H1 (cell line): ENCODE measurements at regions not wholly inside any gene's neighbourhood (a gene's known extent, or its start where the extent isn't known, plus 50 kb on each side); places are given as distances from the start of the nearest gene placed in this dataset.

Experiments used
- CTCF ChIA-PET: fragments of 300-600 bp; sonication (Branson Sonifier 250); formaldehyde crosslinking; loops from one replicate; lab custom pipeline; 2021; ENCODE audit not compliant: partially characterized antibody; lab: Charles Lee
- POLR2A ChIA-PET: fragments of 300-600 bp; sonication (Branson Sonifier 250); formaldehyde crosslinking; loops from one replicate; lab custom pipeline; 2021; ENCODE audit warnings: inconsistent platforms; ENCODE audit not compliant: partially characterized antibody; lab: Charles Lee
- DNase-seq, 2 experiments: peaks; one replicate each; pipeline versions ENCODE4 v3.0.0 to v3.0.0-alpha.2; 2010 to 2022; ENCODE audit warnings: low spot score in 2 of 2, low read depth in 1 of 2, mixed read lengths in 1 of 2
- FAIRE-seq: peaks from 2 replicates; lab custom pipeline; 2011; peaks lifted over from hg19 to GRCh38; lab: Jason Lieb, UNC
- H2AFZ ChIP-seq: 2 replicates; pipeline ENCODE4 v1.8.1; 2012; ENCODE audit warnings: low read length, inconsistent platforms
- H2AK5ac ChIP-seq: 2 replicates; pipeline ENCODE4 v1.6.1; 2013; ENCODE audit warnings: low read depth, low read length
- H2BK120ac ChIP-seq: replicated peaks from 2 replicates; pipeline ENCODE3; 2013; ENCODE audit warnings: low read depth, low read length, inconsistent platforms
- H2BK12ac ChIP-seq: 2 replicates; pipeline ENCODE4 v1.6.1; 2013; ENCODE audit warnings: low read depth, low read length
- H2BK15ac ChIP-seq: 2 replicates; pipeline ENCODE4 v1.6.1; 2013; ENCODE audit warnings: low read length
- H2BK20ac ChIP-seq: 2 replicates; pipeline ENCODE4 v1.6.1; 2013; ENCODE audit warnings: low read length
- H2BK5ac ChIP-seq: 2 replicates; pipeline ENCODE4 v1.6.1; 2013; ENCODE audit warnings: low read depth, low read length
- H3K14ac ChIP-seq: 2 replicates; pipeline ENCODE4 v1.6.1; 2013; ENCODE audit warnings: inconsistent platforms; ENCODE audit not compliant: insufficient read length
- H3K18ac ChIP-seq: 2 replicates; pipeline ENCODE4 v1.6.1; 2013; ENCODE audit warnings: low read length; ENCODE audit errors: extremely low read depth
- H3K23ac ChIP-seq: 2 replicates; pipeline ENCODE4 v1.6.1; 2013; ENCODE audit warnings: inconsistent platforms; ENCODE audit not compliant: insufficient read length
- H3K23me2 ChIP-seq: 2 replicates; pipeline ENCODE4 v1.6.1; 2013; ENCODE audit warnings: low read depth, low read length
- H3K27ac ChIP-seq: 2 replicates; pipeline ENCODE4 v1.6.1; 2011; ENCODE audit warnings: low read depth, low read length, inconsistent platforms
- H3K27me3 ChIP-seq, 4 experiments: replicated peaks in 1 of 4; 1 replicate in 1 of 4; 2 replicates in 3 of 4; pipeline versions ENCODE4 v1.6.1 to v1.8.1; 2011 to 2013; ENCODE audit warnings: low read length in 3 of 4, mild to moderate bottlenecking in 3 of 4, inconsistent platforms in 2 of 4, mixed read lengths in 2 of 4, moderate library complexity in 1 of 4; ENCODE audit not compliant: control insufficient read depth in 3 of 4, insufficient read depth in 3 of 4; ENCODE audit errors: extremely low read depth in 1 of 4
- H3K36me3 ChIP-seq, 4 experiments: 2 replicates each; pipeline versions ENCODE4 v1.6.1 to v1.8.1; 2011 to 2013; ENCODE audit warnings: mild to moderate bottlenecking in 4 of 4, low read length in 3 of 4, moderate library complexity in 2 of 4, control low read depth in 1 of 4, inconsistent platforms in 1 of 4; ENCODE audit not compliant: insufficient read depth in 4 of 4, control insufficient read depth in 2 of 4
- H3K4ac ChIP-seq: replicated peaks from 2 replicates; pipeline ENCODE3; 2013; ENCODE audit warnings: low read length, low read depth, mixed read lengths, inconsistent platforms; ENCODE audit not compliant: insufficient read length
- H3K4me1 ChIP-seq, 4 experiments: replicated peaks in 1 of 4; 1 replicate in 1 of 4; 2 replicates in 3 of 4; pipeline versions ENCODE4 v1.6.1 to v1.8.1; 2011 to 2013; ENCODE audit warnings: low read length in 3 of 4, inconsistent platforms in 2 of 4, mixed read lengths in 1 of 4; ENCODE audit not compliant: insufficient read depth in 4 of 4, control insufficient read depth in 3 of 4
- H3K4me2 ChIP-seq, 2 experiments: 2 replicates each; pipeline versions ENCODE4 v1.6.1 to v1.8.1; 2011 to 2013; ENCODE audit warnings: low read depth in 2 of 2, low read length in 2 of 2, control low read depth in 1 of 2, inconsistent platforms in 1 of 2, mild to moderate bottlenecking in 1 of 2; ENCODE audit not compliant: insufficient read depth in 1 of 2
- H3K4me3 ChIP-seq, 4 experiments: fragments of 200-600, 300-600 bp in 1 of 4; sonication (generic), shearing (Covaris generic), sonication (Bioruptor Twin) in 1 of 4; 2 replicates each; pipeline versions ENCODE4 v1.5.1 to v1.8.1; 2011 to 2016; ENCODE audit warnings: low read length in 4 of 4, low read depth in 3 of 4, control low read depth in 2 of 4, inconsistent platforms in 2 of 4, mild to moderate bottlenecking in 2 of 4, mixed read lengths in 1 of 4, moderate library complexity in 1 of 4; ENCODE audit not compliant: insufficient read depth in 2 of 4; ENCODE audit errors: extremely low read depth in 1 of 4
- H3K56ac ChIP-seq: replicated peaks from 2 replicates; pipeline ENCODE3; 2013; ENCODE audit warnings: low read depth, mild to moderate bottlenecking, mixed read lengths, low read length, inconsistent platforms; ENCODE audit not compliant: insufficient read length
- H3K79me1 ChIP-seq: 2 replicates; pipeline ENCODE4 v1.6.1; 2013; ENCODE audit warnings: low read depth, low read length, control low read depth
- H3K79me2 ChIP-seq, 2 experiments: 2 replicates each; pipeline versions ENCODE4 v1.6.1 to v1.8.1; 2012 to 2013; ENCODE audit warnings: low read length in 2 of 2, mild to moderate bottlenecking in 2 of 2, inconsistent platforms in 1 of 2; ENCODE audit not compliant: insufficient read depth in 2 of 2, control insufficient read depth in 1 of 2
- H3K9ac ChIP-seq, 4 experiments: replicated peaks in 1 of 4; 1 replicate in 1 of 4; 2 replicates in 3 of 4; pipeline versions ENCODE4 v1.6.1 to v1.8.1; 2011 to 2013; ENCODE audit warnings: low read depth in 3 of 4, low read length in 3 of 4, control low read depth in 2 of 4, mild to moderate bottlenecking in 2 of 4, moderate library complexity in 2 of 4, inconsistent platforms in 1 of 4; ENCODE audit errors: extremely low read depth in 1 of 4
- H3K9me3 ChIP-seq, 2 experiments: 2 replicates each; pipeline versions ENCODE4 v1.6.1 to v1.8.1; 2012 to 2013; ENCODE audit warnings: mild to moderate bottlenecking in 2 of 2, moderate library complexity in 2 of 2, control low read depth in 1 of 2, inconsistent platforms in 1 of 2, low read depth in 1 of 2, low read length in 1 of 2, mixed read lengths in 1 of 2; ENCODE audit not compliant: insufficient read depth in 2 of 2
- H4K20me1 ChIP-seq, 2 experiments: replicated peaks in 1 of 2; 2 replicates each; pipeline versions ENCODE3 to v1.8.1; 2011 to 2013; ENCODE audit warnings: inconsistent platforms in 2 of 2, low read length in 2 of 2, mild to moderate bottlenecking in 1 of 2; ENCODE audit not compliant: insufficient read depth in 2 of 2, control insufficient read depth in 1 of 2
- H4K5ac ChIP-seq: 2 replicates; pipeline ENCODE4 v1.6.1; 2013; ENCODE audit warnings: low read length, low read depth, mixed read lengths, inconsistent platforms; ENCODE audit not compliant: insufficient read length
- H4K8ac ChIP-seq: 2 replicates; pipeline ENCODE4 v1.8.0; 2013; ENCODE audit warnings: mild to moderate bottlenecking, moderate library complexity, low read length, inconsistent platforms; ENCODE audit not compliant: insufficient read depth; ENCODE audit errors: extremely low read depth
- H4K91ac ChIP-seq: replicated peaks from 2 replicates; pipeline ENCODE3; 2013; ENCODE audit warnings: low read length, mixed read lengths, inconsistent platforms; ENCODE audit not compliant: insufficient read length
- ATF2 ChIP-seq: IDR thresholded peaks from 2 replicates; pipeline ENCODE4 v1.6.1; 2012; ENCODE audit warnings: low read length, inconsistent platforms
- HDAC2 ChIP-seq, 2 experiments: fragments of 300-600 bp in 1 of 2; sonication (generic) in 1 of 2; IDR thresholded peaks; 2 replicates each; pipeline ENCODE4 v1.6.1; 2011 to 2012; ENCODE audit warnings: low read depth in 2 of 2, low read length in 2 of 2, mild to moderate bottlenecking in 2 of 2, moderate library complexity in 2 of 2, borderline replicate concordance in 1 of 2, inconsistent platforms in 1 of 2
- HDAC6 ChIP-seq: IDR thresholded peaks from one replicate; pipeline ENCODE4 v1.7.1; 2012; ENCODE audit warnings: low read depth, mild to moderate bottlenecking, inconsistent platforms, low read length, moderate library complexity
- MAX ChIP-seq: IDR thresholded peaks from 2 replicates; pipeline ENCODE4 v1.6.1; 2012; ENCODE audit warnings: inconsistent platforms
- POU5F1 ChIP-seq: IDR thresholded peaks from 2 replicates; pipeline ENCODE4 v1.6.1; 2011; ENCODE audit warnings: low read depth, mild to moderate bottlenecking, low read length, moderate library complexity
- RXRA ChIP-seq: IDR thresholded peaks from 2 replicates; pipeline ENCODE4 v1.6.1; 2011; ENCODE audit warnings: low read depth, mild to moderate bottlenecking, low read length, moderate library complexity; ENCODE audit not compliant: insufficient read depth
- SAP30 ChIP-seq: fragments of 300-600 bp; sonication (generic); IDR thresholded peaks from 2 replicates; pipeline ENCODE4 v1.7.1; 2012; ENCODE audit warnings: low read length, moderate library complexity, mild to moderate bottlenecking, inconsistent platforms; ENCODE audit not compliant: insufficient read depth, insufficient replicate concordance
- TAF1 ChIP-seq: IDR thresholded peaks from 2 replicates; pipeline ENCODE4 v1.6.1; 2011; ENCODE audit warnings: mild to moderate bottlenecking, low read depth, low read length
- TAF7 ChIP-seq: optimal IDR thresholded peaks from 2 replicates; pipeline ENCODE3; 2011; ENCODE audit warnings: low read depth, mild to moderate bottlenecking, inconsistent platforms, low read length, moderate library complexity, borderline replicate concordance
- TEAD4 ChIP-seq: IDR thresholded peaks from 2 replicates; pipeline ENCODE4 v1.6.1; 2012; ENCODE audit warnings: low read depth, low read length, inconsistent platforms, mixed read lengths
- whole genome bisulfite sequencing, 2 experiments: shearing (Covaris generic) in 1 of 2; methylation state at CpG; one replicate each; pipeline versions ENCODE4 v1.1.6 to v1.1.7; 2013 to 2015; ENCODE audit warnings: low lambda C conversion rate in 2 of 2, mixed read lengths in 2 of 2, inconsistent platforms in 1 of 2, low coverage in 1 of 2, missing lambda C conversion rate in 1 of 2; ENCODE audit not compliant: insufficient replicate concordance in 2 of 2, insufficient coverage in 1 of 2, insufficient read length in 1 of 2; ENCODE audit errors: extremely low coverage in 1 of 2, missing lambda C conversion rate in 1 of 2; 5-methylcytosine and 5-hydroxymethylcytosine counted together

GRCh38 chr20:50400705-50401586 is 109.2 kb upstream of the PTPN1 start:
- Histone ChIP-seq H3K27me3 (no peaks in the 10 kb centered on the region), H3K9ac (no peak overlapping the region), H3K23ac (no peak overlapping the region), H3K4me2 (no peak overlapping the region), H3K14ac (no peak overlapping the region), H2AFZ (no peak overlapping the region), H3K4ac (no peak overlapping the region), H3K9me3 (no peaks in the 10 kb centered on the region), H2BK15ac (no peak overlapping the region), H2BK12ac (no peak overlapping the region), H3K79me2 (no peaks in the 10 kb centered on the region), H2AK5ac (no peak overlapping the region), H4K20me1 (no peaks in the 10 kb centered on the region), H2BK20ac (no peak overlapping the region), H3K56ac (no peak overlapping the region), H4K5ac (no peak overlapping the region), H3K27ac (no peak overlapping the region), H3K4me1 (no peaks in the 10 kb centered on the region), H2BK5ac (no peak overlapping the region), H3K4me3 (no peak overlapping the region), H2BK120ac (no peak overlapping the region), H4K8ac (no peak overlapping the region; the same call in 1 of the 2 replicates), H3K79me1 (no peaks in the 10 kb centered on the region), H4K91ac (no peak overlapping the region), H3K23me2 (peaks cover 1% of the 10 kb centered on the region; the same call in 1 of the 2 replicates), H3K18ac (no peak overlapping the region), H3K36me3 (no peaks in the 10 kb centered on the region)
- ChIA-PET POLR2A (interaction anchor here (0.9 kb wide), 1 partner anchor 46 kb away, joined by 3 read pairs; no protein-coding TSS in a partner anchor), CTCF (interaction anchor here (0.8 to 1.7 kb wide), 16 partner anchors 15 to 218 kb away, joined by 3 to 6 read pairs (median 4); no protein-coding TSS in a partner anchor)
- WGBS, 2 experiments: 89% methylated on average over 14 of the region's 17 CpGs; no CpG with 5 or more reads in 1 of the 2 experiments
- FAIRE-seq (no peak), DNase-seq (no peak)
- no peak for TF ChIP-seq POU5F1
- no peak for TF ChIP-seq TAF1
- no peak for TF ChIP-seq HDAC6
- no peak for TF ChIP-seq TAF7
- TF ChIP-seq MAX: no peak
- no peak for TF ChIP-seq TEAD4
- TF ChIP-seq SAP30: no peak
- no peak for TF ChIP-seq ATF2
- no peak for TF ChIP-seq HDAC2 (IDR thresholded peaks at IDR 0.05; ENCODE audit: borderline replicate concordance in 1 of 2, low read depth in 2 of 2, low read length in 2 of 2)
- no peak for TF ChIP-seq RXRA
